K562 (cell line): ENCODE measurements at regions not wholly inside any gene's neighbourhood (a gene's known extent, or its start where the extent isn't known, plus 50 kb on each side); places are given as distances from the start of the nearest gene placed in this dataset.

Experiments
- EHMT2 ChIP-seq: fragments of 450-650 bp; IDR thresholded peaks from 2 replicates; pipeline ENCODE4 v1.6.1; 2018; ENCODE audit warnings: antibody characterized with exemption
- EP300 ChIP-seq: IDR thresholded peaks from 2 replicates; pipeline ENCODE4 v1.6.1; 2012; ENCODE audit warnings: low read length, improper control_type of control experiment
- MAZ ChIP-seq, 2 experiments: fragments of 450-650 bp in 1 of 2; sonication (generic) in 1 of 2; formaldehyde crosslinking; IDR thresholded peaks in 1 of 2; conservative IDR thresholded peaks in 1 of 2; 2 replicates each; pipeline versions ENCODE4 v1.4.0 to v1.5.0; 2020; ENCODE audit warnings: mild to moderate bottlenecking in 1 of 2, missing genetic modification reagents in 1 of 2
- NFRKB ChIP-seq: fragments of 450-650 bp; IDR thresholded peaks from 2 replicates; pipeline ENCODE4 v1.6.1; 2016; ENCODE audit warnings: low read depth
- POLR2A ChIP-seq: fragments of 450-650 bp; conservative IDR thresholded peaks from 2 replicates; pipeline ENCODE4 v1.6.1; 2016
- TEAD4 ChIP-seq, 2 experiments: sonication (generic) in 1 of 2; formaldehyde crosslinking in 1 of 2; IDR thresholded peaks; 2 replicates each; pipeline versions ENCODE4 v1.6.1 to v1.8.0; 2012 to 2022; ENCODE audit warnings: borderline replicate concordance in 1 of 2, inconsistent platforms in 1 of 2, low read length in 1 of 2, mild to moderate bottlenecking in 1 of 2, missing genetic modification reagents in 1 of 2
- ZNF253 ChIP-seq: fragments of 250-450 bp; sonication (Bioruptor Pico); conservative IDR thresholded peaks from 2 replicates; pipeline ENCODE4 v1.6.1; 2021; ENCODE audit warnings: mild to moderate bottlenecking
- ZNF785 ChIP-seq: fragments of 250-450 bp; sonication (Bioruptor Pico); IDR thresholded peaks from 2 replicates; pipeline ENCODE4 v1.4.0; 2020; ENCODE audit warnings: mild to moderate bottlenecking
- TF ChIP-seq, protein P1 (sequence below), 2 experiments: fragments of 450-650 bp in 1 of 2; sonication (generic) in 1 of 2; formaldehyde crosslinking in 1 of 2; IDR thresholded peaks in 1 of 2; conservative IDR thresholded peaks in 1 of 2; 2 replicates each; pipeline versions ENCODE4 v1.6.1 to v1.8.1; 2016 to 2023; ENCODE audit warnings: mild to moderate bottlenecking in 2 of 2, moderate library complexity in 2 of 2, inconsistent platforms in 1 of 2, missing genetic modification reagents in 1 of 2

DNA sequence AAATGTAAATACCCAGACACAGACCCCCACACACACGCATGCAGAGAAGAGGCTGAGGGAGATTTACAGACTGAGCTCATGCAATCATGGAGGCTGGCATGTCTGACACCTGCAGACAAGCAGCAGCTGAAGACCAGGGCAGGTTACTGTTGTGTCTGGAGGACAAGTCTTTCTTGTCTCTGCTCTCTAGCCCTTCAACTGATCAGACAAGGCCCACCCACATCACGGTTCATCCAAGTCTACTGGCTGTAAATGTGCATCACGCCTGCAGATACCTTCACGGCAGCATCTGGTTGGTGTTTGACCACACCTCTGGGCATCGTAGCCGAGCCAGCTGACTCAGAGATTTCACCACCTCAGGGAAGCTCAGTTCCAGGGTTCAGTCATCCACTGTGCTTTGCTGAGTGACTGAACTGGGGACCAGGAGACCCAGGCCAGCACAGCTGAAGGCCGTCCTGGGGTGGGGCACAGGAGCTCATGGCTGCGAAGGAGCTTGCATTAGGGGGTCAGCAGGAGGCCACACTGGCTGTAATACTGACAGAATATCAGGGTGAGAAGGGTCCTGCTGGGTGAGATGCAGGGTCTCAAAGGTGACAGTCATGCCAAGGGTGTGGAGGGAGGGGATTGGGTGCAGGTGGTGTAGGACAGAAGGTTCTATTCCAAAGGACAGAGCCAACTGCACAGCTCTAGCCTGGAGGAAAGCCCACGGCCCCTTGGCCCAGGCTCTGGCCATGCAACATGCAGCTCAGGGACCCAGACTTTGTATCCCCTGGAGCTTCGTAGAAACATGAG is 304.9 kb downstream of the BRD1 start:
- TF ChIP-seq EHMT2, result no peak
- TF ChIP-seq POLR2A, result no peak
- no peak for TF ChIP-seq TEAD4 (IDR thresholded peaks at IDR 0.05; ENCODE audit: low read length)
- no peak for TF ChIP-seq TEAD4 (CRISPR knock-in tag; IDR thresholded peaks at IDR 0.05; ENCODE audit: borderline replicate concordance)
- no peak for TF ChIP-seq MAZ (CRISPR knock-in tag; conservative IDR thresholded peaks at IDR 0.05 in 1 of 2, IDR thresholded peaks at IDR 0.05 in 1 of 2)
- no peak for TF ChIP-seq ZNF253 (CRISPR knock-in tag)
- TF ChIP-seq ZNF785 (CRISPR knock-in tag), result no peak
- TF ChIP-seq NFRKB, result no peak
- TF ChIP-seq, protein P1, sequence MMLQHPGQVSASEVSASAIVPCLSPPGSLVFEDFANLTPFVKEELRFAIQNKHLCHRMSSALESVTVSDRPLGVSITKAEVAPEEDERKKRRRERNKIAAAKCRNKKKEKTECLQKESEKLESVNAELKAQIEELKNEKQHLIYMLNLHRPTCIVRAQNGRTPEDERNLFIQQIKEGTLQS (IDR thresholded peaks at IDR 0.05), result no peak
- TF ChIP-seq, protein P1 (CRISPR knock-in tag; conservative IDR thresholded peaks at IDR 0.05), result no peak
- TF ChIP-seq EP300, result no peak
